ENCODE measurements at regions not wholly inside any gene's neighbourhood (a gene's known extent, or its start where the extent isn't known, plus 50 kb on each side); places are given as distances from the start of the nearest gene placed in this dataset.

- TF ChIP-seq CTCF (IDR thresholded peaks at IDR 0.05; ENCODE audit: low read depth, low read length): no peak
- TF ChIP-seq EZH2phosphoT487 (IDR thresholded peaks at IDR 0.05; ENCODE audit: low read depth): no peak
Measured at GRCh38 chr2:15045054-15045453, 412.5 kb downstream of the LRATD1 start.
